Uterus (tissue), 2 donors: ENCODE measurements at regions not wholly inside any gene's neighbourhood (a gene's known extent, or its start where the extent isn't known, plus 50 kb on each side); places are given as distances from the start of the nearest gene placed in this dataset.

ENCODE experiments used
- CTCF ChIP-seq, 4 experiments: fragments of 200-600 bp in 2 of 4; fragments of 450-650 bp in 2 of 4; sonication (generic) in 2 of 4; IDR thresholded peaks; one replicate each; pipeline ENCODE4 v1.5.1; 2016 to 2019; ENCODE audit warnings: antibody characterized with exemption in 4 of 4, mild to moderate bottlenecking in 2 of 4, moderate library complexity in 1 of 4
- POLR2A ChIP-seq, 2 donors: fragments of 450-650 bp; IDR thresholded peaks; one replicate each; pipeline ENCODE4 v1.6.1; 2016; ENCODE audit warnings: antibody characterized with exemption in 2 of 2, mild to moderate bottlenecking in 1 of 2, moderate library complexity in 1 of 2

DNA sequence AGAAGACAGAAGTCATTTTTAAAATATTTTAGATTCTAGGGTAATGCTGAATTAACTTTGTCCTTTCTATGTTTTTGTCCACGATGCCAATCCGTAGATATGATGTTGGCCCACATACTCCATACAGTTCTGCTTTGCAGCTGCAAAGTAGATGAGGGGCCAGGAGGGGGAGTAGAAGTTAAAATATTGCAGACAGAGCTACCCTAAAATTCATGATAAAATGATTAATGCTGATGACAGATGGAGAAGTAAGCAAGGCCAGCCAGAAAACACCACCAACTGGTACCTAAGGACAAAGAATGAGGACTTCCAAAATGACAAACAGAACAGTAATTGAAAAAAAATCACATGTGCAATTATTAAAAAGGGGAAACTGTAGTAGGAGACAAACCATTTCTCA is 756.6 kb upstream of the ARPP21 start:
- TF ChIP-seq CTCF (IDR thresholded peaks at IDR 0.05) = no peak
- TF ChIP-seq POLR2A (IDR thresholded peaks at IDR 0.05) = no peak
